Lung (tissue), 11 donors: ENCODE measurements at regions not wholly inside any gene's neighbourhood (a gene's known extent, or its start where the extent isn't known, plus 50 kb on each side); places are given as distances from the start of the nearest gene placed in this dataset.

Experiments
- ATAC-seq: fragments of 200-7000 bp; cut with Tn5 transposase; one replicate; pipeline ENCODE4 v1.9.1; 2020; ENCODE audit warnings: moderate number of reproducible peaks; ENCODE audit not compliant: insufficient read depth, low FRiP score
- DNase-seq, 3 donors: peaks; one replicate each; pipeline ENCODE4 v3.0.0-alpha.2; 2013 to 2017
- H3K27ac ChIP-seq, 2 donors: one replicate each; pipeline ENCODE4 v1.5.1; 2013; ENCODE audit warnings: mild to moderate bottlenecking in 2 of 2, moderate library complexity in 2 of 2, control low read depth in 1 of 2, inconsistent platforms in 1 of 2, low read depth in 1 of 2, low read length in 1 of 2
- H3K27me3 ChIP-seq, 3 donors: one replicate each; pipeline ENCODE4 v1.5.1; 2013; ENCODE audit warnings: low read length in 2 of 3; ENCODE audit not compliant: control insufficient read depth in 3 of 3, insufficient read depth in 3 of 3
- H3K36me3 ChIP-seq, 4 donors: one replicate each; pipeline ENCODE4 v1.5.1; 2013; ENCODE audit warnings: low read length in 4 of 4, mild to moderate bottlenecking in 1 of 4, moderate library complexity in 1 of 4; ENCODE audit not compliant: control insufficient read depth in 4 of 4, insufficient read depth in 4 of 4
- H3K4me1 ChIP-seq, 5 donors: one replicate each; pipeline ENCODE4 v1.5.1; 2013; ENCODE audit warnings: low read length in 5 of 5, mild to moderate bottlenecking in 2 of 5, moderate library complexity in 1 of 5; ENCODE audit not compliant: control insufficient read depth in 5 of 5, insufficient read depth in 5 of 5
- H3K4me3 ChIP-seq: one replicate; pipeline ENCODE4 v1.5.1; 2013; ENCODE audit warnings: mild to moderate bottlenecking, control low read depth, moderate library complexity
- H3K9ac ChIP-seq, 2 donors: one replicate each; pipeline ENCODE4 v1.5.1; 2013; ENCODE audit warnings: low read length in 2 of 2, control low read depth in 1 of 2; ENCODE audit not compliant: insufficient read depth in 1 of 2
- H3K9me3 ChIP-seq, 4 donors: one replicate each; pipeline ENCODE4 v1.5.1; 2013; ENCODE audit warnings: low read length in 3 of 4, mild to moderate bottlenecking in 1 of 4, moderate library complexity in 1 of 4; ENCODE audit not compliant: control insufficient read depth in 4 of 4, insufficient read depth in 3 of 4
- CTCF ChIP-seq: IDR thresholded peaks from 2 replicates; pipeline ENCODE4 v1.5.1; 2012; ENCODE audit warnings: mild to moderate bottlenecking; ENCODE audit errors: control extremely low read depth, extremely low read depth
- WGBS, 2 donors: extraction: QIAGEN DNeasy Blood & Tissue Kit; methylation state at CpG; one replicate each; pipeline ENCODE4 v1.1.7; 2013; 5-methylcytosine and 5-hydroxymethylcytosine counted together
- donor health status: control.
- donor health status: control.
- donor health status: Bipolar disorder and iron deficiency.
- donor health status: healthy.
- donor health status: DM: yes; HTN: yes; CAD: no.

DNA sequence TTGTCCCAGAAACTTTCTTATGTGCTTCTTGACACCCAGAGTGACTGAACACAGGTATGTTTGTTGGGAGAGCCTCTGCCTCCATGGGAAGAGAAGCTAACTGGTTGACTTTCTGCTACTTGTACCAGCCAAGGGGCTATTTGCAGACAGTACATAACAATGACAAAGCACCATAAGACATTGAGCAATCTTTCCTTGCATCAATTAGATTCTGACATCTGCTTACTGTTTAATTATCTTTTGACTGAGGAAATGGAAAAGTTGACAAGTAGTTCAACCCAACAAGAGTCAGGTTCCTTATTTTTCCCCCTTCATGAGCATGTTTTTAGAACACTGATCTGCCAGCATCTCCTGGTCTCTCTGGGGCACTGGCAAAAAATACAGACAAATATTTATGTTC is 157.7 kb downstream of the RPLP1 start:
- H3K9ac ChIP-seq: no peak overlapping the region
- no peaks in the 10 kb centered on the region for H3K36me3 ChIP-seq
- no peaks in the 10 kb centered on the region for H3K27me3 ChIP-seq
- H3K4me1 ChIP-seq: no peaks in the 10 kb centered on the region
- DNase-seq: no peak
- H3K4me3 ChIP-seq: no peak overlapping the region
- no peaks in the 10 kb centered on the region for H3K9me3 ChIP-seq
- no peak for ATAC-seq
- H3K27ac ChIP-seq: no peak overlapping the region
- no peak for TF ChIP-seq CTCF

- Histone ChIP-seq H3K27me3 (no peaks in the 10 kb centered on the region), H3K27ac (no peak overlapping the region), H3K9me3 (no peaks in the 10 kb centered on the region), H3K9ac (no peak overlapping the region), H3K4me3 (no peak overlapping the region), H3K36me3 (no peaks in the 10 kb centered on the region), H3K4me1 (no peaks in the 10 kb centered on the region)
- no peak for TF ChIP-seq CTCF
- no peak for DNase-seq
- ATAC-seq: no peak
- WGBS, 2 donors: 94 to 96% methylated on average over 5 of the region's 5 CpGs
These were observed 158.2 kb downstream of the RPLP1 start for GRCh38 chr15:69610858-69611257.

DNA sequence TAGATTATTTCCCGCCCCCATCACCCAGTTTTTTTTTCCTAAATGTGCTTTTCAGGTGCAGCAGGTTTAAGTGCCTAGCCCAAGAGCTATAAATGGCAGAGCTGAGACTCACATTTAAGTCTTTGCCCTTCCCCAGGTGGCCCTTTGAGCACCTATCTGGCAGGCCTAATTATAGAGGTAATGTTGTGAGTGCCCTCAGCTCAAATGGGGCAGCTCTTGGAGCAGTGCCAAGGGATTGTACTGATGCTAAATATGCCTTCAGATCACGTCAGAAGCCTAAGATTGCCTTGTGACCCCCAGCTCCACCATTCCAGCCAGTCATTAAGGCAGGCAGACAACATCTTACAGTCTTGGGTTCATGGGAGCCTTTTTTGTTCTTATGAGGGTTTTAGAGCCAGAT is 159.5 kb downstream of the RPLP1 start:
- WGBS, 2 donors: 78 to 80% methylated on average over 2 of the region's 2 CpGs
- Histone ChIP-seq H3K9ac (no peak overlapping the region), H3K9me3 (no peaks in the 10 kb centered on the region), H3K27ac (no peak overlapping the region), H3K4me1 (no peaks in the 10 kb centered on the region), H3K36me3 (no peaks in the 10 kb centered on the region), H3K4me3 (no peak overlapping the region), H3K27me3 (no peaks in the 10 kb centered on the region)
- no peak for ATAC-seq
- no peak for DNase-seq
- TF ChIP-seq CTCF: no peak

- Histone ChIP-seq H3K27ac (no peak overlapping the region), H3K4me3 (no peak overlapping the region), H3K27me3 (no peaks in the 10 kb centered on the region), H3K9me3 (no peaks in the 10 kb centered on the region), H3K4me1 (no peaks in the 10 kb centered on the region), H3K36me3 (no peaks in the 10 kb centered on the region), H3K9ac (no peak overlapping the region)
- DNase-seq (no peak), ATAC-seq (no peak)
- 49 to 61% methylated on average over 6 of the region's 6 CpGs for WGBS, 2 donors
- TF ChIP-seq CTCF: no peak
These were observed 160.6 kb downstream of the RPLP1 start for GRCh38 chr15:69613182-69613581.
